ENCODE measurements at regions not wholly inside any gene's neighbourhood (a gene's known extent, or its start where the extent isn't known, plus 50 kb on each side); places are given as distances from the start of the nearest gene placed in this dataset.

DNA sequence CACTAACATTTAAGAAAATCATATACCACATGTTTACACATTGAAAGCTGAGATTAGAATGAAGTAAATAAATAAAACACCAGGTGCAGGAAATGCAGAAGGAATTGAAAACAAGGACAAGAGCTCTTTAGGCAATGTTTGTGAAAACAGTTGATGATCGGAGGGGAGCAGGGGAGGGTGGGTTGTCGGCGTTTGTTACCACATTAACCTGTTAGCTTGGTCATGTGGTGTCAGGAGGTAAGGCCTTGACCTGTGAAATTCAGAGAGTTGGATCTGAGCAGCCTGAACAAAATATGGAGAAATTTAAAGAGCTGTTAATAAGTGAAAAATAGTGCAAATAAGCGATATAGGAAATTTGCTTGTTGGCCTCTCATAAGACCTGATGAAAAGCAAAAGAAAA is 759.9 kb downstream of the PDHA2 start:
- Histone ChIP-seq H3K27ac (ENCODE audit: low read depth, low read length) (no peak overlapping the region), H3K4me2 (ENCODE audit: low read length) (no peak overlapping the region), H3K79me2 (ENCODE audit: control insufficient read depth, insufficient read depth, low read length, poor library complexity) (no peaks in the 10 kb centered on the region), H4K8ac (ENCODE audit: low read depth, low read length) (no peak overlapping the region), H2BK120ac (ENCODE audit: insufficient read depth, low read length, poor library complexity) (no peak overlapping the region), H4K12ac (ENCODE audit: low read depth, low read length) (no peak overlapping the region), H2BK5ac (ENCODE audit: low read depth, low read length, poor library complexity) (no peak overlapping the region), H3K4me3 (ENCODE audit: low read depth, low read length) (no peak overlapping the region), H2AK5ac (ENCODE audit: low read length) (no peak overlapping the region), H3K23ac (ENCODE audit: low read length) (no peak overlapping the region), H2AFZ (ENCODE audit: insufficient read depth, low read length, poor library complexity) (no peak overlapping the region), H4K91ac (ENCODE audit: low read depth, low read length) (no peak overlapping the region), H3K18ac (ENCODE audit: low read length) (no peak overlapping the region), H3K36me3 (ENCODE audit: control insufficient read depth in 1 of 2, insufficient read depth in 2 of 2, low read length in 2 of 2) (no peaks in the 10 kb centered on the region), H3K4me1 (ENCODE audit: control insufficient read depth in 1 of 2, insufficient read depth in 2 of 2, low read length in 2 of 2) (no peaks in the 10 kb centered on the region), H2BK12ac (ENCODE audit: low read length) (peak overlapping the region; percentile 71), H3K27me3 (ENCODE audit: insufficient read depth, low read length) (no peaks in the 10 kb centered on the region), H3K9me3 (ENCODE audit: insufficient read depth, low read depth, low read length) (no peaks in the 10 kb centered on the region), H3K9ac (ENCODE audit: low read length) (no peak overlapping the region), H3K4ac (ENCODE audit: low read depth, low read length) (no peak overlapping the region), H3K79me1 (ENCODE audit: low read length) (no peaks in the 10 kb centered on the region), H3K14ac (ENCODE audit: low read length) (no peak overlapping the region)
- WGBS (ENCODE audit: extremely low coverage, insufficient coverage, insufficient read length) = no CpG with 5 or more reads among the region's 4 CpGs
- DNase-seq = no peak

DNA sequence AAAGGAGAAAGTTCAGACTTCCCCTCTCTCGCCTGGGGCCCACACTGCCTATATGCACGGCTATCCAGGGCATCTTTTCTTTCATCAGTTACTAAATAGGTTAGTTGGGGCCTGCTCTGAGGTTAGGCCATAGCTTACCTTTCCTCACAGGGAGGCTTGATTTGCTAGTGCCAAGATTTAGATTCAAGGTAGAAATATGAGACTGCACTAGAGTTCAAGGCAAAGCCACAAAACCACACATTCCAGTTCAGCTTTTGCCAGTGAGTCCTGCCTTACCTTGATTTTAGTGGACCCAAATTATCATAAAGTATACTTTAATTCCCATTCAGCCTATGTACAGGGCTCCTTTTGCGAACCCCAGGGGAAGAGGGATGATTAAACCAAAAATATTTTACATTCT is 762.8 kb downstream of the PDHA2 start:
- H2BK12ac ChIP-seq (ENCODE audit: low read length) = no peak overlapping the region
- no peak for DNase-seq
- no peak overlapping the region for H4K12ac ChIP-seq (ENCODE audit: low read depth, low read length)
- no peak overlapping the region for H2AK5ac ChIP-seq (ENCODE audit: low read length)
- no peak overlapping the region for H3K14ac ChIP-seq (ENCODE audit: low read length)
- WGBS (ENCODE audit: extremely low coverage, insufficient coverage, insufficient read length) = no CpG with 5 or more reads among the region's 3 CpGs
- H3K27ac ChIP-seq (ENCODE audit: low read depth, low read length) = no peak overlapping the region
- no peaks in the 10 kb centered on the region for H3K9me3 ChIP-seq (ENCODE audit: insufficient read depth, low read depth, low read length)
- no peak overlapping the region for H3K4me2 ChIP-seq (ENCODE audit: low read length)
- no peak overlapping the region for H3K4me3 ChIP-seq (ENCODE audit: low read depth, low read length)
- H3K27me3 ChIP-seq (ENCODE audit: insufficient read depth, low read length) = no peaks in the 10 kb centered on the region
- H3K18ac ChIP-seq (ENCODE audit: low read length) = no peak overlapping the region
- no peak overlapping the region for H3K4ac ChIP-seq (ENCODE audit: low read depth, low read length)
- no peak overlapping the region for H3K23ac ChIP-seq (ENCODE audit: low read length)
- no peak overlapping the region for H4K91ac ChIP-seq (ENCODE audit: low read depth, low read length)
- H3K79me1 ChIP-seq (ENCODE audit: low read length) = no peaks in the 10 kb centered on the region
- no peak overlapping the region for H4K8ac ChIP-seq (ENCODE audit: low read depth, low read length)
- H2BK120ac ChIP-seq (ENCODE audit: insufficient read depth, low read length, poor library complexity) = no peak overlapping the region
- no peaks in the 10 kb centered on the region for H3K79me2 ChIP-seq (ENCODE audit: control insufficient read depth, insufficient read depth, low read length, poor library complexity)
- no peak overlapping the region for H2BK5ac ChIP-seq (ENCODE audit: low read depth, low read length, poor library complexity)
- H3K36me3 ChIP-seq (ENCODE audit: control insufficient read depth in 1 of 2, insufficient read depth in 2 of 2, low read length in 2 of 2) = no peaks in the 10 kb centered on the region
- H3K4me1 ChIP-seq (ENCODE audit: control insufficient read depth in 1 of 2, insufficient read depth in 2 of 2, low read length in 2 of 2) = no peaks in the 10 kb centered on the region
- no peak overlapping the region for H3K9ac ChIP-seq (ENCODE audit: low read length)
- no peak overlapping the region for H2AFZ ChIP-seq (ENCODE audit: insufficient read depth, low read length, poor library complexity)

DNA sequence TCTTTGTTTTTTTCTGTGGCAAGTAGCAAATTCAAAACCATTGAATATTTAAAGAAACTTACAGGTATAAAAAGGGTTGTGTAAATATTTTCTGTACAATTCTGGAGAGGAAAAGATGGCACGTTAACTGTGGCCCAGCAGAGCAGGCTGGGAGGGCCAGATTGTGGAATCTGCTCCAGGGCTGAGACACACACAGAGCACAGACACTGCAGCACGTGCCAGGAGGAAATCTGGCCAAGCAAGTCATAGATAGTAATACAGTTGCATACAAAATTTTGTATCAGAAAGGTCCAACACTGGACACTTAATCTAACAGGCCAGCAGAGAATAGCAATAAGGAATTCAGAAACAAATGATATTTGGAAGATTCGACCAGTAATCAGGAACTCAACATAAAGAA is 763.7 kb downstream of the PDHA2 start:
- Histone ChIP-seq H2BK12ac (ENCODE audit: low read length) (no peak overlapping the region), H3K36me3 (ENCODE audit: control insufficient read depth in 1 of 2, insufficient read depth in 2 of 2, low read length in 2 of 2) (no peaks in the 10 kb centered on the region), H3K27ac (ENCODE audit: low read depth, low read length) (no peak overlapping the region), H3K4me2 (ENCODE audit: low read length) (no peak overlapping the region), H3K4me1 (ENCODE audit: control insufficient read depth in 1 of 2, insufficient read depth in 2 of 2, low read length in 2 of 2) (no peaks in the 10 kb centered on the region), H3K14ac (ENCODE audit: low read length) (no peak overlapping the region), H3K27me3 (ENCODE audit: insufficient read depth, low read length) (no peaks in the 10 kb centered on the region), H3K9me3 (ENCODE audit: insufficient read depth, low read depth, low read length) (no peaks in the 10 kb centered on the region), H3K23ac (ENCODE audit: low read length) (no peak overlapping the region), H4K12ac (ENCODE audit: low read depth, low read length) (no peak overlapping the region), H3K79me2 (ENCODE audit: control insufficient read depth, insufficient read depth, low read length, poor library complexity) (no peaks in the 10 kb centered on the region), H3K18ac (ENCODE audit: low read length) (no peak overlapping the region), H3K9ac (ENCODE audit: low read length) (no peak overlapping the region), H3K4me3 (ENCODE audit: low read depth, low read length) (no peak overlapping the region), H2AK5ac (ENCODE audit: low read length) (no peak overlapping the region), H2BK120ac (ENCODE audit: insufficient read depth, low read length, poor library complexity) (no peak overlapping the region), H4K91ac (ENCODE audit: low read depth, low read length) (no peak overlapping the region), H2BK5ac (ENCODE audit: low read depth, low read length, poor library complexity) (no peak overlapping the region), H2AFZ (ENCODE audit: insufficient read depth, low read length, poor library complexity) (no peak overlapping the region), H4K8ac (ENCODE audit: low read depth, low read length) (no peak overlapping the region), H3K4ac (ENCODE audit: low read depth, low read length) (no peak overlapping the region), H3K79me1 (ENCODE audit: low read length) (no peaks in the 10 kb centered on the region)
- no peak for DNase-seq
- WGBS (ENCODE audit: extremely low coverage, insufficient coverage, insufficient read length) = no CpG with 5 or more reads among the region's 3 CpGs

DNA sequence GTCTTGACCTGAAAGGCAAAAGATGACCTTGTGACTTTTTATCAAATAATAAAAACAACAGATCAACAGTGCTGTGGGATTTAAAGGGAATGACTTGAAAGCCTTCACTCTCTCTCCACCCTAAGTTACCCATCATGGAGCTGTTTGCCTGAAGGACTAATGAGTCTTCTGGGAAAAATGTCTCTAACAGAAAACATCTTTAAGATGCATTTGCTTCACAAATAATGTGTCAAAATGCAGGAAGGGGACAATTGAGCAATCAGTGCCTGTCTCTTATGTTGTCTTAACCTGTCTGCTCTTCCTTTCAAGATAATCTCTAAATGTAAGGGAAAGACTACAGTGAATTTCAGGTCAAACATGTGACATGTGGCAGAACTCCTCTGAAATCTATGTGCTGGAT is 766.6 kb downstream of the PDHA2 start:
- H2AFZ ChIP-seq (ENCODE audit: insufficient read depth, low read length, poor library complexity) = no peak overlapping the region
- no peak overlapping the region for H2BK120ac ChIP-seq (ENCODE audit: insufficient read depth, low read length, poor library complexity)
- no peaks in the 10 kb centered on the region for H3K79me1 ChIP-seq (ENCODE audit: low read length)
- no peak overlapping the region for H3K14ac ChIP-seq (ENCODE audit: low read length)
- H3K18ac ChIP-seq (ENCODE audit: low read length) = no peak overlapping the region
- no peak overlapping the region for H2AK5ac ChIP-seq (ENCODE audit: low read length)
- H3K4me1 ChIP-seq (ENCODE audit: control insufficient read depth in 1 of 2, insufficient read depth in 2 of 2, low read length in 2 of 2) = no peaks in the 10 kb centered on the region
- no peak overlapping the region for H3K4me2 ChIP-seq (ENCODE audit: low read length)
- H3K9me3 ChIP-seq (ENCODE audit: insufficient read depth, low read depth, low read length) = no peaks in the 10 kb centered on the region
- H2BK5ac ChIP-seq (ENCODE audit: low read depth, low read length, poor library complexity) = no peak overlapping the region
- H4K12ac ChIP-seq (ENCODE audit: low read depth, low read length) = no peak overlapping the region
- H2BK12ac ChIP-seq (ENCODE audit: low read length) = no peak overlapping the region
- no peak overlapping the region for H3K4me3 ChIP-seq (ENCODE audit: low read depth, low read length)
- H3K9ac ChIP-seq (ENCODE audit: low read length) = no peak overlapping the region
- H3K4ac ChIP-seq (ENCODE audit: low read depth, low read length) = no peak overlapping the region
- no peak overlapping the region for H3K27ac ChIP-seq (ENCODE audit: low read depth, low read length)
- no peak overlapping the region for H3K23ac ChIP-seq (ENCODE audit: low read length)
- H4K91ac ChIP-seq (ENCODE audit: low read depth, low read length) = no peak overlapping the region
- H3K27me3 ChIP-seq (ENCODE audit: insufficient read depth, low read length) = no peaks in the 10 kb centered on the region
- H3K36me3 ChIP-seq (ENCODE audit: control insufficient read depth in 1 of 2, insufficient read depth in 2 of 2, low read length in 2 of 2) = no peaks in the 10 kb centered on the region
- DNase-seq = peak in 1 of 2 donors; percentile 43
- H3K79me2 ChIP-seq (ENCODE audit: control insufficient read depth, insufficient read depth, low read length, poor library complexity) = no peaks in the 10 kb centered on the region
- no peak overlapping the region for H4K8ac ChIP-seq (ENCODE audit: low read depth, low read length)

DNA sequence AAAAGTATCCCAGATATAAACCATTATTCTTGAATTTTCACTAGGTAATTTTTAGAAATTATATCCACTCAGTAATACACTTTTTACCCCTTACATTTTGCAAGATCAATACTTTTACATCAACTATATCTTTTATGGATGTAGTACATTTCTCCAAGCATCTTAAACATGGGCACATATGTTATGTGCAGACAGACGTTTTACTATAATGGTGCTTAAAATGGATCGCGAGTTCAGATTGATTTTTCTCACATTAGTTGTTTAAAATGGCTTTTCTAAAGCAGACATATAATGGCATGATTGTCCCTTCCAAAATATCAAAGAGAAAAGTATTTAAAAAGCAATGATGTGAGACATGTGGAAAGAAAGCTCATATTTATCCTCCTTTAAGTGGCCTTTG is 786.1 kb downstream of the PDHA2 start:
- H3K9ac ChIP-seq (ENCODE audit: low read length) = no peak overlapping the region
- no peaks in the 10 kb centered on the region for H3K4me1 ChIP-seq (ENCODE audit: control insufficient read depth in 1 of 2, insufficient read depth in 2 of 2, low read length in 2 of 2)
- no peak overlapping the region for H2BK5ac ChIP-seq (ENCODE audit: low read depth, low read length, poor library complexity)
- H3K27ac ChIP-seq (ENCODE audit: low read depth, low read length) = no peak overlapping the region
- H3K4ac ChIP-seq (ENCODE audit: low read depth, low read length) = no peak overlapping the region
- no CpG with 5 or more reads among the region's 3 CpGs for WGBS (ENCODE audit: extremely low coverage, insufficient coverage, insufficient read length)
- H2BK120ac ChIP-seq (ENCODE audit: insufficient read depth, low read length, poor library complexity) = no peak overlapping the region
- no peaks in the 10 kb centered on the region for H3K27me3 ChIP-seq (ENCODE audit: insufficient read depth, low read length)
- DNase-seq = no peak
- no peak overlapping the region for H3K14ac ChIP-seq (ENCODE audit: low read length)
- no peak overlapping the region for H2BK12ac ChIP-seq (ENCODE audit: low read length)
- H3K18ac ChIP-seq (ENCODE audit: low read length) = no peak overlapping the region
- H3K36me3 ChIP-seq (ENCODE audit: control insufficient read depth in 1 of 2, insufficient read depth in 2 of 2, low read length in 2 of 2) = no peaks in the 10 kb centered on the region
- no peak overlapping the region for H3K4me2 ChIP-seq (ENCODE audit: low read length)
- H2AFZ ChIP-seq (ENCODE audit: insufficient read depth, low read length, poor library complexity) = no peak overlapping the region
- H4K12ac ChIP-seq (ENCODE audit: low read depth, low read length) = no peak overlapping the region
- H3K4me3 ChIP-seq (ENCODE audit: low read depth, low read length) = no peak overlapping the region
- H3K23ac ChIP-seq (ENCODE audit: low read length) = no peak overlapping the region
- H3K79me1 ChIP-seq (ENCODE audit: low read length) = no peaks in the 10 kb centered on the region
- H4K8ac ChIP-seq (ENCODE audit: low read depth, low read length) = no peak overlapping the region
- no peak overlapping the region for H4K91ac ChIP-seq (ENCODE audit: low read depth, low read length)
- no peaks in the 10 kb centered on the region for H3K79me2 ChIP-seq (ENCODE audit: control insufficient read depth, insufficient read depth, low read length, poor library complexity)
- H3K9me3 ChIP-seq (ENCODE audit: insufficient read depth, low read depth, low read length) = no peaks in the 10 kb centered on the region
- no peak overlapping the region for H2AK5ac ChIP-seq (ENCODE audit: low read length)

Data from trophoblast cell (in vitro differentiated cells and primary cell).